Activated CD8-positive, alpha-beta memory T cell treated with anti-CD3 and anti-CD28 coated beads, Interleukin-2, amount 50 U/mL, for 1 hour (primary cell): ENCODE measurements at regions not wholly inside any gene's neighbourhood (a gene's known extent, or its start where the extent isn't known, plus 50 kb on each side); places are given as distances from the start of the nearest gene placed in this dataset.
"Not testable (repeated sequence)": the region's sequence is repeated elsewhere in the genome, so short reads cannot be mapped to it uniquely, and the experiment has no call there.

Experiments
- DNase-seq: peaks from one replicate; pipeline ENCODE4 v3.0.0-alpha.2; 2020; ENCODE audit errors: extremely low read depth

DNA sequence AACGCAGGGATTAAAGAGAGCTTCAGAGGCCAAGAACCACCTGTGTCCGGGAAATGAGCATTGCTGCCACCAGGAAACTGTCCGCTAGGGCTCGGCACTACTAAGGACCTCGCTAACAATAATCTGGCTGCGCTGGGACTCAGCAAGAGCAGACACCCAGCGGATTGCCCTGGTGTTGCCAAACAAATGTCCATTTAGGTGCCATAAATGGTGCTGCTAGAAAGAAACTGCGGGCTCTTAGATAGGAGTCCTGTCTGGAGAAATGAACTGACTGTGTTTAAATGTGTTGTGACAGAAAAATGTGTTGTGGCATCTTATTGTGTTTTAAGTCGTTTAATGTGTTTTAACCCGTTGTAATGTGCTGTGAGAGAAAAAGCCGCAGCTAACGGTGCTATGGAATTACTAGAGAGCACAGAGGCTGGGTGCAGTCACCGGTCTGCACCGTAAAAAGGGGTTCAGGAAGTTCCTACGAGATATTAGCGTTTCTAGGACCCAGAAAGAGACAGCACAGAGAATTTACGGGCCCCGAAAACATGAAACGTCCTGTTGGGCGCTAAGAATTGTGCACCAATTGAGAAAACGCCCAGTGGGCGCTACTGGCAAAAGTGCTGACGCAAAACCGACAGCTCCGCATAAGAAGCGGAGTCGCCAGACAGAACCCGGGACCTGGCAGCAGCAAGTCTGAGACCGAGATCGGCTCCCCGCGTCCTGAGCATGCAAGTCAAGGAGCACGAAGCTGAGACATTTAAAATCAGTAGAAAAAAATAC, 90.6 kb downstream of the ANXA2R start:
- DNase-seq, result peak; percentile 45

DNA sequence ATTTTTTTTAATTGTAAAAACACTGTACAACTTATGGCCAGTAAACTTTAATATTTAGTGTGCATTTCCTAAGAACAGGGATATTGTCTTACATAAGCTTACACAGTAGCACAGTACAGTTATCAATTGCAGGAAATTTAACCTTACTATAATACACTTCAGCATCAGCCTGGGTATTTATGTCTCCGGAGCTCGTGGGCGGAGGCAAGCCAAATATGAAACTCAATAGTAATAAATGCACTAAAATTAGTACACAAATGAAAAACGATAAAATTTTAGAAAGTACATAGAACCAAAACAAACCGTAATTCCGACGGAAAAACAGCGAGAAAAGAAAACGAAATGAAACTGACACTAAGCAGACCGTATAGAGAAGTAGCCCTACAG, 91.2 kb downstream of the ANXA2R start:
- no peak for DNase-seq

DNA sequence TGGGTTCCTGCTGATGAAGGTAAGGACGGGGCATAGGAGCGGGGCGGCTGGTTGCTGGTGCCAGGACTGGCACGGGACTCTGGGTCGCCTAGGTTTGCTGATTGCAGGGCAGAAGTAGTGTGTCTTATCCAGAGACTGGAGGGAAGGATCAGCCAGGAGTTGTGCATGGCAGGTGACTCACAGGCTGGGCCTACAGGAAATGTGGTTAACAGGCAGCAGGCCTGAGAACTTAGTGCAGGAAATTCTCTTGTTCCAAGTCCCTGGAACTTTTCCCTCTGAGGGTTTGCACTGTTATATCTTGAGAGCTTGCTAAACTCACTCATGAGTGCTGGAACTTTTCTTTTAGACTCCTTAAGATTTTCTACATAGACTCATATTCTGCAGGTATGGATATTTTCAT, 95.1 kb downstream of the ANXA2R start:
- DNase-seq, result no peak

- no peak for DNase-seq
Measured at GRCh38 chr5:42943931-42944631, 96.0 kb downstream of the ANXA2R start.

DNA sequence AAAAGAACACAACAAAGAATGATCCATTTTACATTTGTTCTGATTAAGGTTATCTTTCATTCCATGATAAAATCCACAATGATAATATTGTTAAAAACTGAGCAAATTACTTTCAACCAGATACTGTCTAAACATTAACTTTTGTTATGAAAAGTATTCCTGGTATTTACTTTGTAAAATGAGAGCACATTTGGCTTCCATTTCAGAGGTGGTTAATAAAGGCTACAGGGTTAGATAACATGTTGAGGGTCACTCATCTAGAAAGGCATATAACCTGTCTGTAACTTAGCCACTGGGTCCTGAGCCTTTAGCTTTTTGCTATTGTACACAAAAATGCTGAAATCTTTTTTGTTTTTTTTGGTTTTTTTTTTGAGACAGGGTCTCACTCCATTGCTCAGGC, 99.3 kb downstream of the ANXA2R start:
- DNase-seq, result no peak

GRCh38 chr5:42932011-42932410, 108.1 kb downstream of the ANXA2R start:
- not testable (repeated sequence) for DNase-seq

GRCh38 chr5:42931451-42931850, 108.7 kb downstream of the ANXA2R start:
- DNase-seq, result not testable (repeated sequence)

GRCh38 chr5:42930934-42931333, 109.2 kb downstream of the ANXA2R start:
- no peak for DNase-seq

DNA sequence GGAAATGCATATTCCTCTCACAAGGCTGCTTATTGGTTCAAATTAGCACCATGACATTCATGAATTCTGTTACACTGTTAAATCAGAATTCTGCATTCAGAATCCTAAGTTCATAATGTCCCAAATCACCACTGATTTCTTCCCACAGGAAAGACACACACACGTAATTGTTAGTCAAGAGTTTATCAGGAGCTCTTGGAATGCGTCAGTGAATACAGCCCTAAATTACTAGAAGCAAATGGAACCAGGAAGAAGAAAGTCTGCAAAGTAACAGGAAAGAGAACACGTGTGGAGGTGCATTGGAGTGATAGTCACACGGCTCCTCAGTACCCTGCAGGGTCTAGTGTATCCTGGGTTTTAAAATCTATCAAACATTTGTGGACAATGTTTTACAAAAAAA, 110.2 kb downstream of the ANXA2R start:
- DNase-seq, result no peak

- no peak for DNase-seq
Measured at GRCh38 chr5:42927730-42928129, 112.4 kb downstream of the ANXA2R start.

- no peak for DNase-seq
Measured at GRCh38 chr5:42924686-42925085, 113.0 kb upstream of the SELENOP start.

GRCh38 chr5:42924226-42924625, 112.5 kb upstream of the SELENOP start:
- no peak for DNase-seq

- DNase-seq, result no peak
Measured at GRCh38 chr5:42923710-42924109, 112.0 kb upstream of the SELENOP start.

DNA sequence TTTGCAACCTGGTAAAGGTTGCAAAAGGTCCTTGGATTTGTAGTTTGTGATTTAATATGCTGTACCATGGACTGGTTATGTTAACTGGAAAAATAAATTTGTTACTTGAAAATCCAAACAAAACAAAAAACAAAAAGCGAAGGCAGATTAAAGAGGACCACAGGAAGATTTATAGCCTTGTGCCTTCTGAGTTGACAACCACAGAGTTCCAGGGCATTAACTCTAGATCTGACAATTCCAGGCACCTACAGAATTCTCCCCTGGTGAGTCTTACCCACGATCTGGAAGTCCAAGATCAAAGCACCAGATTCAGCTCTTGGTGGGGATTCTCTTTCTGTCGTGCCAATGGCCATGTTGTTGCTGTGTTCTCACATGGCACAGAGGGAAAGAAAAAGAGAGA, 107.9 kb upstream of the SELENOP start:
- DNase-seq, result no peak

- DNase-seq, result no peak
Measured at GRCh38 chr5:42915306-42915866, 103.7 kb upstream of the SELENOP start.

DNA sequence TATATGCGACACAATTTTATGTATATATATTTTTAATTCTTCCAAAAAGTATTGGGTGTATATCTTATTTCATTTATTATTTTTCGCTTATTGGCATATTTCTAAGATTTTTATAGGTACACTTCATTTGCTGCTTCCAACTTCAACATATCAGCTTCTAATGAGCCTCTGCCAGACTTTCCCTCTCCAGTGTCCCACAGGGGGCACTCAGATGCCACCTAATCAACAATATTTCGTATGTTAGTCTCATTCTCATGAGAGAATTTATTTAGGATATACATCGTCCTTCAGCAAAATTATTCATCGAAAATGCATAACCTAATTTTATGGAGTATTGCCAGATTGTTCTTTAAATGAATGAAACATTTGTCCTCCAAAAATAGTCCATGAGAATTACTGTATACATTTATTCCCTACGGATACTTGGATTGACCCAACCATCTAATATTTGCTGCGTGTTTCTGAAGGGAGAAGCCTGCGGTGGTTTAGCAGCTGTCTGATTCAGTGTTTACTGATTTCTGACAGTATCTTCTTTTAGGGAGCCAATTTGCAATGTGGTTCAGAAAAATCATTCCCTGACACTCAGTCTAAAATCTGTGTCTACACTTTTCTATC, 100.6 kb upstream of the SELENOP start:
- peak; percentile 31 for DNase-seq

- DNase-seq, result peak; percentile 88
Measured at GRCh38 chr5:42908509-42909488, 97.1 kb upstream of the SELENOP start.

DNA sequence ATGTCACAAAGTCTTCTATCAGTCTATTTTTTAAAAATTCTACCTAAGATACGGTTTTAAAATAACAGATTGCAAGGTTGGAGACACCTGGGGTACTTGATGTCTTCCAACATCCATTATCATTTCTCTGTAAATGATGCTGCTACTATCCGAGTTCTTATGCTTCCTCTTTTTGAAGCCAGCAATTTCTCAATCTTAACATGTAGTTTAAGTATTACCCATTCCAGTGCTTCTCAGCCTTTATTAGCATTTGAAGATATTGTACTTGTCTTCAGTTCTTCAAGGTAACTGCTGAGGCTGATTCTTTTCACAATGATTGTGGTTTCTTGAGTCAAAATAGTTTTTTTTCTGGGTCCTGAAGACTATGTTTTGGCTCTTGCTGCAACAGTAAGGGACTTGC, 96.4 kb upstream of the SELENOP start:
- DNase-seq, result no peak

GRCh38 chr5:42905827-42906226, 94.1 kb upstream of the SELENOP start:
- no peak for DNase-seq

DNA sequence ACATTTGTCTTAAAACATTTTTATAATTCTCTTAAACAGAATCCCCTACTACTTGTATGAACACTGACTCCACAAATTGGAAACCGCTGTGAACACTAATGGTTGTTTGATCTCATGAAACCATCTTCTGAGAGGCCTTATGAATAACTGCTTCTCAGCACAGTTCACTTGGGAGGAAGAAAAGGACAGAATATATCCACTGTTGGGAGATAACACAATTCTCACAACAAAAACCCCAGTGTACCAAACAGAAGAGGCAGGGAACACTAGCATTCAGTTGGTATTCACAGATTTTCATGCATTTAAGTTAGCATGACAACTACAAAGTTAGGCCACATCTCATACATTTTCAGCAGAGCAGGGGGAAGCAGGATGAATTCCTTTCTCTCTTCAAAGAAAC, 89.0 kb upstream of the SELENOP start:
- no peak for DNase-seq

DNA sequence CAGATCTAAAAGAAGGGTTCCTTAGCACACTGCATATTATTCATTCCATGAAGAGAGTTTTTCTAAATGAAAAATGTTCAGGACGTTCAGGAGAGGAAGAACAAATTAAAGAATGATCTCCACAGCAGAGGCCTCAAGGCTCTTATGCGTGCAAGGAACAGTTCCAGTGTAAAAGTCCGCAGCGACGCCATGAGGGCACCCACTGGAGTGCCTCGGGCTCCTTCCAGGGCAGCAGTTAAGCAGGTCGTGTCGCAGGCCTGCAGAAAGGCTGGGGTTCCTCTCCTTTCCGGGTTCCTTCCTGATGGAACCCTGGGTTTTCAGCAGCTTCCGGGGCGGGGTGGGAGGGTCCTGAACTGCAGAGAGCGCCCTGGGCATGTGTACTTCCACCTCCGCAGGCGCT, 87.1 kb upstream of the SELENOP start:
- DNase-seq, result no peak

DNA sequence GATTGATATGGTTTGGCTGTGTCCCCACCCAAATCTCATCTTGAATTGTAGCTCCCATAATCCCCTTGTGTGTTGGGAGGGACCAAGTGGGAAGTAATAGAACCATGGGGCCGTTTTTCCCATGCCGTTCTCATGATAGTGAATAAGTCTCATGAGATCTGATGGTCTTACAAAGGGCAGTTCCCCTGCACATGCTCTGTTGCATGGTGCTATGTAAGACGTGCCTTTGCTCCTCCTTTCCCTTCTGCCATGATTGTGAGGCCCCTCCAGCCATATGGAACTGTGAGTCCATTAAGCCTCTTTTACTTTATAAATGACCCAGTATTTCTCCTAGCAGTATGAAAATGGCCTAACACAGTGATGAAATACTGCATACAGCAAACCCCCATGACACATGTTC, 84.8 kb upstream of the SELENOP start:
- no peak for DNase-seq
